ENCODE measurements at regions not wholly inside any gene's neighbourhood (a gene's known extent, or its start where the extent isn't known, plus 50 kb on each side); places are given as distances from the start of the nearest gene placed in this dataset.

DNA sequence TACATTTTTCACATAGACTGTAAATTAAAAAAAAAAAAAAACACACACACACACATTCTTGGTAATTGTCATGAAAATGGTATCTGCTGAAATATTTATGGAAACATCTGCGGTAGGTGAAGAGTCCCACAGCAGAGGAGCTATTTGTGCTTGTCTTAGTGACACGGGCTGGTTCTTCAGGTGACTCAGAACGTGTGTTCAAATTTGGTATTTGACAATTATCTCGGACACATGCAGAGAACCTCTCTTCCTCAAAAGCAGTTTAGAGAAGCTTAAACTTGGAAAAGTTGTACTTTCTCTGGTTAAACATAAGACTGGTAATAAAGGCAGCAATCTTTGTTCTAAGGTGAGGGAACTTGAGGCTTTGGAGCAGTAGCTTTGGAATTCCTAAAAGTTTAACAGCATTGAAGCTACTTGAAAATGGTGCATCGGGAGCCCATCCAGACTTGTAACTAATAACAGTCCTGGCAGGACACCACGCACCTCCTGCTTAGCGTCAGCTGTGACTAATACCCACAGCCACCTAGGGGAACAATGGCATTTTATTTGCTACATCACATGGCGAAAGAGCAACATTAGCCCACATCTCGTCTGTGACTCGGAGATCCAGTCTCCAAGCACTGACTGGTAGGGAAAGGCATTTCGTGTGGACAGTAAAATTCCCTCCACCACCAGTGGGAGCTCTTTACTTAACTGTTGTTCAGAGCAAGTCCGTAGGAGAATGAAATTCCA lies 1505.1 kb upstream of the SLC10A2 start:
- Histone ChIP-seq H3K27me3 (ENCODE audit: control insufficient read depth, insufficient read depth, low read length) (no peaks in the 10 kb centered on the region), H3K4me2 (ENCODE audit: low read length) (peak overlapping the region; percentile 73), H3K9me3 (replicated peaks; ENCODE audit: low read length) (no peaks in the 10 kb centered on the region), H3K9ac (ENCODE audit: low read depth, low read length) (peak overlapping the region; percentile 52), H3K4me3 (ENCODE audit: low read length) (peak overlapping the region; percentile 49), H3K36me3 (ENCODE audit: insufficient read depth, low read length) (no peaks in the 10 kb centered on the region), H3K4me1 (ENCODE audit: control insufficient read depth, insufficient read depth, low read length) (peaks cover 11% of the 10 kb centered on the region)

DNA sequence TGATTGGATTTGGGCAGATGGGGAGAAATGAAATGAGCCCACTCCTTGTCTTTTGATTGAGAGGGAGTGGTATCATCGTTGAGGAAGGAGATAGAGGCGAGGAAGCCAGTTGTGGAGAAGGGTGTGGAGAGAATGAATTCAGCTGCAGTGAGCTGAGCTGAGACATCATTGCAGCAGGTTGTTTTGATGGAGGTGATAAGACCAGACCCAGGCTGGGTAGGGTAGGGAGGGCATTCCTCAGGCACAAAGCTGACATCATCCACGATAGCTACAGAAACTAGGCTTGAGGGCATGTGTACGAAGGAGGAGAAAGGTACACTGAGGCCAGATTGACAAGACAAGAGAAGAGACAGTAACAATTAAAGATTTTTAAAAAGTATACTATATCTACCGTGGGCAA lies 1500.9 kb upstream of the SLC10A2 start:
- Histone ChIP-seq H3K9me3 (replicated peaks; ENCODE audit: low read length) (no peaks in the 10 kb centered on the region), H3K4me3 (ENCODE audit: low read length) (no peak overlapping the region), H3K36me3 (ENCODE audit: insufficient read depth, low read length) (no peaks in the 10 kb centered on the region), H3K4me2 (ENCODE audit: low read length) (no peak overlapping the region), H3K27me3 (ENCODE audit: control insufficient read depth, insufficient read depth, low read length) (no peaks in the 10 kb centered on the region), H3K9ac (ENCODE audit: low read depth, low read length) (no peak overlapping the region), H3K4me1 (ENCODE audit: control insufficient read depth, insufficient read depth, low read length) (peaks cover 11% of the 10 kb centered on the region)

DNA sequence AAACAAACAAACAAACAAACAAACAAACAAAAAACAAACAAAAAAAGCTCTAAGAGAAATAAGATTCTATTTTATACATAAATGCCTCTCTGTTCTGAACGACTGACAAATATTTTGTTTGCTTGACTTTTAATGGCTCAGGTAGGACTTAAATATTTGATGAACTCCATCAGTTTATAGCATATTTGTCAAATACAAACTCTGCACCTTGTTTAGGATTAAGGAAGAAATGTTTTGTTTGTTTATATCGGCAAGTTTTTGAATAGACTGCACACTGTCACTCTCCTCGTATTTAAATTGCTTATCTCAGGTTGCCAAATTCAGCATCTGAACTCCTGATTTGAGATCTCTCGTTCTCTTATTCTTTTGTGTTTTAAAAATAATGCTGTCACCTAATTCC lies 1499.7 kb upstream of the SLC10A2 start:
- Histone ChIP-seq H3K36me3 (ENCODE audit: insufficient read depth, low read length) (no peaks in the 10 kb centered on the region), H3K9me3 (replicated peaks; ENCODE audit: low read length) (no peaks in the 10 kb centered on the region), H3K27me3 (ENCODE audit: control insufficient read depth, insufficient read depth, low read length) (no peaks in the 10 kb centered on the region), H3K4me1 (ENCODE audit: control insufficient read depth, insufficient read depth, low read length) (peaks cover 4% of the 10 kb centered on the region), H3K4me3 (ENCODE audit: low read length) (no peak overlapping the region), H3K9ac (ENCODE audit: low read depth, low read length) (no peak overlapping the region), H3K4me2 (ENCODE audit: low read length) (no peak overlapping the region)

DNA sequence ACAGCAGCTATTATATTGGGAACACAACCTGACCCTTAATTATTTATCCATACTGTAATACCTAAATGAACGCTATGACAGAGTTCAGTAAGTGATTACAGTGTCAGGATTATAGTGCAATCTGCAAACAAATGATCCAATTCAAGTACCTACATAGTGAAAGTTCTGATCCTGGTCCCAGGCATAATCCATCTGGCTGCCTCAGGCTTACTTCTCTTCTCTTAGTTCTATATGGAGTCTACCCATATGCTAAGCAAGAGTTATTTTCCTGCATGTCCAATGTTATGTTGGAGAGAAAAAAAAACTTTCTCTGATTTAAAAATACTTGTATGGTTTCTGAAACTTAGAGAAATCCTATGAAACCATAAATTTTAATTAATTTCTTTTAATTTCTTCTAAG lies 1487.7 kb upstream of the SLC10A2 start:
- Histone ChIP-seq H3K4me3 (ENCODE audit: low read length) (no peak overlapping the region), H3K27me3 (ENCODE audit: control insufficient read depth, insufficient read depth, low read length) (no peaks in the 10 kb centered on the region), H3K4me2 (ENCODE audit: low read length) (no peak overlapping the region), H3K4me1 (ENCODE audit: control insufficient read depth, insufficient read depth, low read length) (peaks cover 10% of the 10 kb centered on the region), H3K9ac (ENCODE audit: low read depth, low read length) (no peak overlapping the region), H3K36me3 (ENCODE audit: insufficient read depth, low read length) (no peaks in the 10 kb centered on the region), H3K9me3 (replicated peaks; ENCODE audit: low read length) (no peaks in the 10 kb centered on the region)

DNA sequence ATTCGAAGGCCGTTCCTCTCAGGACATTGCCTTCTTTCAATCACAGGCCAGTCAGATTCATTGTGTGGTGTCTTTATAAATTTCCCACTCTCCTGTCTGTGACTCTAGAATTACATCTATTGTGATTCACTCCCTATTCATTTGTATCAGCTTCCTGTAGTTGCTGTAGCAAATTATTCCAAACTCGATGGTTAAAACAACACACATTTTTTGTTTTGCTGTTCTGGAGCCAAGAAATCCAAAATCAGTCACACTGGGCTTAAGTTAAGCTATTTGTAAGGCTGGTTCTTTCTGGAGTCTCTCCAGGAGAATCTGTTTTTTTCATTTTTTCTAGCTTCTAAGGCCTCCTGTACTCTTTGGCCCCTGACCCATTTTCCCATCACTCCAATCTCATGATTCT lies 1487.0 kb upstream of the SLC10A2 start:
- no peaks in the 10 kb centered on the region for H3K36me3 ChIP-seq (ENCODE audit: insufficient read depth, low read length)
- no peak overlapping the region for H3K9ac ChIP-seq (ENCODE audit: low read depth, low read length)
- H3K27me3 ChIP-seq (ENCODE audit: control insufficient read depth, insufficient read depth, low read length) = no peaks in the 10 kb centered on the region
- H3K4me1 ChIP-seq (ENCODE audit: control insufficient read depth, insufficient read depth, low read length) = peaks cover 10% of the 10 kb centered on the region
- no peak overlapping the region for H3K4me3 ChIP-seq (ENCODE audit: low read length)
- peak overlapping the region; percentile 2 for H3K4me2 ChIP-seq (ENCODE audit: low read length)
- H3K9me3 ChIP-seq (replicated peaks; ENCODE audit: low read length) = no peaks in the 10 kb centered on the region

DNA sequence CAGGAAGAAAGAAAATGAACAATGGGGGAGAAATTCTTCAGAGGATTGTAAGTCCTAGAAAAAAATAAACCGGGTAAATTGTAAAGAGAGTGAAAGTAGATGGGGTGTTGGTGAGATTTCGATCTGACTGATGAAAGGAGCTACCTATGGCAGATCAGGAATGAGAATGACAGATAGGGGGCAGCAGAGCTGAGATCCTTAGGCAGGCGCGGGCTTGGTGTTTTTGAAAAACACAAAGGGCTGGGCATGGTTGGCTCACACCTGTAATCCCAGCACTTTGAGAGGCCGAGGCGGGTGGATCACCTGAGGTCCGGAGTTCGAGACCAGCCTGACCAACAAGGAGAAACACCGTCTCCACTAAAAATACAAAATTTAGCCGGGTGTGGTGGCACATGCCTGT lies 1468.6 kb upstream of the SLC10A2 start:
- Histone ChIP-seq H3K27me3 (ENCODE audit: control insufficient read depth, insufficient read depth, low read length) (no peaks in the 10 kb centered on the region), H3K9ac (ENCODE audit: low read depth, low read length) (no peak overlapping the region), H3K36me3 (ENCODE audit: insufficient read depth, low read length) (no peaks in the 10 kb centered on the region), H3K4me2 (ENCODE audit: low read length) (no peak overlapping the region), H3K4me3 (ENCODE audit: low read length) (no peak overlapping the region), H3K4me1 (ENCODE audit: control insufficient read depth, insufficient read depth, low read length) (no peaks in the 10 kb centered on the region), H3K9me3 (replicated peaks; ENCODE audit: low read length) (no peaks in the 10 kb centered on the region)

DNA sequence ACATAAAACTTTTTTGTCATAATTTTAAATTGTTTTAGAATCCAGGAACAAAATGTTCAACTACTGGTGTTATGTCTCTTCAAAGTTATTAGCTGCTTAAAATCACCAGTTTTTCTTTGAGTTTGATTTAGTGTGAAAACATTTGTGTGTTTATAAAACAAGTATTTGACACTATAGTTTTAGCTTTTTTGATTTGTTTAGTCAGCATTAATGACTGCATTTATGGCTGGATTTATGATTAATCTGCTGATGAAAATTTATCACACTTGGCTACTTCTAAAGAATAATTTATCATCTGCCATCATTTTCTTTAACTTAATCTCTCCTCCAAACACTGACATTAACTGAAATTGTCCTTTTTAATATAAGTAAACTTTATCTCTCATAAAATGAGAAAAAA lies 1465.9 kb upstream of the SLC10A2 start:
- H3K36me3 ChIP-seq (ENCODE audit: insufficient read depth, low read length) = no peaks in the 10 kb centered on the region
- no peak overlapping the region for H3K4me2 ChIP-seq (ENCODE audit: low read length)
- no peak overlapping the region for H3K9ac ChIP-seq (ENCODE audit: low read depth, low read length)
- no peaks in the 10 kb centered on the region for H3K27me3 ChIP-seq (ENCODE audit: control insufficient read depth, insufficient read depth, low read length)
- no peaks in the 10 kb centered on the region for H3K9me3 ChIP-seq (replicated peaks; ENCODE audit: low read length)
- no peak overlapping the region for H3K4me3 ChIP-seq (ENCODE audit: low read length)
- peaks cover 2% of the 10 kb centered on the region for H3K4me1 ChIP-seq (ENCODE audit: control insufficient read depth, insufficient read depth, low read length)

DNA sequence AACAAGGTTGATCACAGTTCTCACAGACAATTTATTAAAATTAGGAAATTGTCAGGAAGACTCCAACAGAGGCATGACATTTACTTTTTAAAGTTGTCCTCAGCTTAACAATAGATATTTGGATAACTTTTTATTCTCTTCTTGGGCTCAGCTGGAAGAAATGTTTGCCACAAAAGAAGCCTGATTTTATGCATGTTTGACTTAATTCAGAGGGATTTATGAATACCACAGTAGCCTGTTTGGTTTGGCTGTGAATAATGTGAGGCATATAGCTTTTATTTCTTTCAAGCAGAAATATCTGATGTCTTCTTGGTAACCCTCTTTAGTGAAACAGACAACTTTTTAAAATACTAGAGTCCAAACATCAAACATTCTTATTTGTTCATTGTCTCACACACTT lies 1464.5 kb upstream of the SLC10A2 start:
- Histone ChIP-seq H3K9ac (ENCODE audit: low read depth, low read length) (no peak overlapping the region), H3K4me2 (ENCODE audit: low read length) (no peak overlapping the region), H3K9me3 (replicated peaks; ENCODE audit: low read length) (no peaks in the 10 kb centered on the region), H3K27me3 (ENCODE audit: control insufficient read depth, insufficient read depth, low read length) (no peaks in the 10 kb centered on the region), H3K4me1 (ENCODE audit: control insufficient read depth, insufficient read depth, low read length) (peaks cover 10% of the 10 kb centered on the region), H3K4me3 (ENCODE audit: low read length) (no peak overlapping the region), H3K36me3 (ENCODE audit: insufficient read depth, low read length) (no peaks in the 10 kb centered on the region)

DNA sequence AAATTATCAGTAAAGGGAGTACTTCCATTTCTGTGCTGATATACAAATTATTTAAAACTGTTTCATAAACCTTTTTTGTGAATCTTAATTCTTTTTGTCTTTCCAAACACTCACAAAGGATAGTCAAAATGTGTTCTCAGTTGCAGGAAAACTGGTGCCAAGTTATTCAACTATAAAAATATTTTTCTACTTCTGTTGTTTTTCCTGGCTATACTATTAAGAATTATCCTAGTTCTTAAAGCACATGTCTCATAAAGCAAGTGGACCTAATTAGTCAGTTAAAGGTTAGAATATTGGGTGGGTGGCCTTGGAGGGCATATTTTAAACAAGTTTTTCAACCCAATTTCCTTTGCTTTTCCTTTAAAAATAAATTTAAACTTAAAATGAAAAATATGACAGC lies 1460.3 kb upstream of the SLC10A2 start:
- no peak overlapping the region for H3K9ac ChIP-seq (ENCODE audit: low read depth, low read length)

DNA sequence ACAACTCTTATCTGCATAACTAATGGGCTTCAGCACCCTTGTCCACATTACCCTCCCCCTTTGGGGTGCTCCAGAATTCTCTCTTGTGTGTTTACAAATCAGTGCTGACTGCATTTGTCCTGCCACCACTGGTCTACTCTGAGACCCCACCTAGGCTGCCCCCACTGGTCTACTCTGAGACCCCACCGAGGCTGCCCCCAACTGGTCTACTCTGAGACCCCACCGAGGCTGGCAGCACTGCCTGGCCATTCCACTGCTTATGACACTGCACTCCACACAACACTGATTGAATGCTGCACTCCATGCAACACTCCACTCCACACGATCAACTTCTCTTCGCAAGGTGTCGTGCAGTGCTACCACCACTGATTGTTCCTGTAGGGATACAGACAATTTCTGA lies 1459.2 kb upstream of the SLC10A2 start:
- H3K9ac ChIP-seq (ENCODE audit: low read depth, low read length) = no peak overlapping the region
- H3K4me2 ChIP-seq (ENCODE audit: low read length) = no peak overlapping the region
- no peaks in the 10 kb centered on the region for H3K36me3 ChIP-seq (ENCODE audit: insufficient read depth, low read length)
- no peak overlapping the region for H3K4me3 ChIP-seq (ENCODE audit: low read length)
- H3K27me3 ChIP-seq (ENCODE audit: control insufficient read depth, insufficient read depth, low read length) = no peaks in the 10 kb centered on the region
- peaks cover 10% of the 10 kb centered on the region for H3K4me1 ChIP-seq (ENCODE audit: control insufficient read depth, insufficient read depth, low read length)
- no peaks in the 10 kb centered on the region for H3K9me3 ChIP-seq (replicated peaks; ENCODE audit: low read length)

More for the DNA sequence above, 1460.3 kb upstream of the SLC10A2 start:
- Histone ChIP-seq H3K4me1 (ENCODE audit: control insufficient read depth, insufficient read depth, low read length) (peaks cover 10% of the 10 kb centered on the region), H3K9me3 (replicated peaks; ENCODE audit: low read length) (no peaks in the 10 kb centered on the region), H3K36me3 (ENCODE audit: insufficient read depth, low read length) (no peaks in the 10 kb centered on the region), H3K27me3 (ENCODE audit: control insufficient read depth, insufficient read depth, low read length) (no peaks in the 10 kb centered on the region), H3K4me2 (ENCODE audit: low read length) (no peak overlapping the region), H3K4me3 (ENCODE audit: low read length) (no peak overlapping the region)

DNA sequence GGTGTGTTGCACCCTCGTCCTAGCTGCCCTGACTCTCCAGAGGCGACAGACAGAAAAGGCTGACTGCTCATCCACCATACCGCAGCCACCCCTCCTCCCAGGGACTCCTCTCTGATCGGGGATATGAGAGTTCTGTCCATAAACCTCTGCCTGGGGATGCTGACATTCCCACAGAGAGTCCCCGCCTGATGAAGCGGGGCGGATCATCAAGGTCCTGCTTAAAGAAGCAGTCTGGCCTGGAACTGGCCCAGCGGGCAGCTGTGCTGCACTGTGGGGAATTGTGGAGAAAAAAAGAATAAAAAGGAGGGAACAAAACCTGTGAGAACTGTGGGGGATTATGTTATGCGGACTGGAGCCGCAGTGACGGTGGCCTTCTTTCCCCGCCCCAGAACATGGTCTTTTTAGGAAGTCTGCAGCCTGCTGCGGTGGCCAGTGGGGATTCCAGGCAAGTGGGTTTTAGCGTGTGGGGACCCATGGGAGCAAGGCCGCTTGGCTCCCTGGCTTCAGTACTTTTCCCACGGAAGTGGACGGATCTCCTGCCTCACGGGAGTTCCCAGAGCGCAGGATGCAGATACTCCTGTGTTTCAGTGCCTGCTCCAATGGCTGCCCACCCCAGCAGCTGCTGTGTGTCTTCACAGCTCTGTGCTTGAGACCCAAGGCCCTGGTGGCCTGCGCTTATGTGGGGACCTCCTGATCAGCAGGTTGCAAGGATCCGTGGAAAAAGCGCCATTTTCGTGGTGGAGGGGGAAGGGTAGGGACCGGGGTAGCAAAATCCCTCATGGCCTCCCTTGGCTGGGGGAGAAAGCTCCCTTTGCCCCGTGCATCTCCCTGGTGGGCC lies 1456.2 kb upstream of the SLC10A2 start:
- Histone ChIP-seq H3K4me1 (ENCODE audit: control insufficient read depth, insufficient read depth, low read length) (peaks cover 10% of the 10 kb centered on the region), H3K9ac (ENCODE audit: low read depth, low read length) (no peak overlapping the region), H3K36me3 (ENCODE audit: insufficient read depth, low read length) (no peaks in the 10 kb centered on the region), H3K27me3 (ENCODE audit: control insufficient read depth, insufficient read depth, low read length) (no peaks in the 10 kb centered on the region), H3K4me2 (ENCODE audit: low read length) (no peak overlapping the region), H3K4me3 (ENCODE audit: low read length) (no peak overlapping the region), H3K9me3 (replicated peaks; ENCODE audit: low read length) (no peaks in the 10 kb centered on the region)

DNA sequence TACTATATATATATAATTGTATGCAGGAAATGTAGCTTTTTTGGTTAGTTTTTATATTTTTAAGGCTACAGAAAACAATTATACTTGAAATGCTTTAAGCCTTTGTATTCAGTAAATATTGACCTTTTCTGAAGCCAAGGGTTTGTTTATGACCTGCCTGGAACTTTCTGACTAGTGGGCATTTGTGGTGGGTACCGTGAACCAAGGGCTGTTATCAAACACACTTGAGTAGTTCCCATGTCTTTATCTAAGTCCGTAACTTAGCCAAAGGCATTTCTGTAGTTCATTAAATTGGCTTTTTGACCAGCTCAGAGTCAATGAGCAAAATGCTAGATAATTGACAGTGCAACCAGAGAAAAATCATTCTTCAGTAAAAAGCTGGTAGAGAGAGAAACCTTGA lies 1444.2 kb upstream of the SLC10A2 start:
- H3K9me3 ChIP-seq (replicated peaks; ENCODE audit: low read length) = no peaks in the 10 kb centered on the region
- no peaks in the 10 kb centered on the region for H3K4me1 ChIP-seq (ENCODE audit: control insufficient read depth, insufficient read depth, low read length)
- no peaks in the 10 kb centered on the region for H3K36me3 ChIP-seq (ENCODE audit: insufficient read depth, low read length)
- H3K27me3 ChIP-seq (ENCODE audit: control insufficient read depth, insufficient read depth, low read length) = no peaks in the 10 kb centered on the region
- no peak overlapping the region for H3K9ac ChIP-seq (ENCODE audit: low read depth, low read length)
- no peak overlapping the region for H3K4me3 ChIP-seq (ENCODE audit: low read length)
- no peak overlapping the region for H3K4me2 ChIP-seq (ENCODE audit: low read length)

All from skeletal muscle satellite cell (primary cell).